HL-60 (cell line): ENCODE measurements at regions not wholly inside any gene's neighbourhood (a gene's known extent, or its start where the extent isn't known, plus 50 kb on each side); places are given as distances from the start of the nearest gene placed in this dataset.
A peak's percentile ranks its signal among the peaks of the same experiment; 100 is the strongest.

Source experiments
- DNase-seq, 2 experiments: peaks; one replicate each; pipeline ENCODE4 v3.0.0-alpha.2; 2010 to 2020; ENCODE audit warnings: low read depth in 1 of 2, low spot score in 1 of 2
- H3K27ac ChIP-seq: fragments of 250-450 bp; sonication (Bioruptor Pico); replicated peaks from 2 replicates; pipeline ENCODE4 v1.5.1; 2020; ENCODE audit warnings: mild to moderate bottlenecking, moderate library complexity
- H3K27me3 ChIP-seq: fragments of 250-450 bp; sonication (Bioruptor Pico); 2 replicates; pipeline ENCODE4 v1.5.1; 2021; ENCODE audit warnings: mild to moderate bottlenecking, moderate library complexity; ENCODE audit not compliant: insufficient read depth, poor library complexity, severe bottlenecking
- H3K4me3 ChIP-seq: replicated peaks from 2 replicates; pipeline ENCODE4 v1.5.1; 2011; ENCODE audit warnings: mild to moderate bottlenecking, control low read depth, low read length; ENCODE audit not compliant: insufficient read depth
- GABPA ChIP-seq: IDR thresholded peaks from 2 replicates; pipeline ENCODE4 v1.6.1; 2012; ENCODE audit warnings: low read depth
- POLR2AphosphoS5 ChIP-seq: IDR thresholded peaks from 2 replicates; pipeline ENCODE4 v1.6.1; 2012; ENCODE audit warnings: low read depth
- SPI1 ChIP-seq: IDR thresholded peaks from 2 replicates; pipeline ENCODE4 v1.6.1; 2012; ENCODE audit warnings: low read depth, mild to moderate bottlenecking, borderline replicate concordance
- TF ChIP-seq, protein P1 (sequence below): IDR thresholded peaks from 2 replicates; pipeline ENCODE4 v1.6.1; 2012; ENCODE audit warnings: low read depth; ENCODE audit not compliant: insufficient replicate concordance
- TF ChIP-seq, protein P2 (sequence below): IDR thresholded peaks from one replicate; pipeline ENCODE4 v1.5.1; 2011; ENCODE audit warnings: low read length, control low read depth, inconsistent platforms; ENCODE audit not compliant: insufficient read depth

DNA sequence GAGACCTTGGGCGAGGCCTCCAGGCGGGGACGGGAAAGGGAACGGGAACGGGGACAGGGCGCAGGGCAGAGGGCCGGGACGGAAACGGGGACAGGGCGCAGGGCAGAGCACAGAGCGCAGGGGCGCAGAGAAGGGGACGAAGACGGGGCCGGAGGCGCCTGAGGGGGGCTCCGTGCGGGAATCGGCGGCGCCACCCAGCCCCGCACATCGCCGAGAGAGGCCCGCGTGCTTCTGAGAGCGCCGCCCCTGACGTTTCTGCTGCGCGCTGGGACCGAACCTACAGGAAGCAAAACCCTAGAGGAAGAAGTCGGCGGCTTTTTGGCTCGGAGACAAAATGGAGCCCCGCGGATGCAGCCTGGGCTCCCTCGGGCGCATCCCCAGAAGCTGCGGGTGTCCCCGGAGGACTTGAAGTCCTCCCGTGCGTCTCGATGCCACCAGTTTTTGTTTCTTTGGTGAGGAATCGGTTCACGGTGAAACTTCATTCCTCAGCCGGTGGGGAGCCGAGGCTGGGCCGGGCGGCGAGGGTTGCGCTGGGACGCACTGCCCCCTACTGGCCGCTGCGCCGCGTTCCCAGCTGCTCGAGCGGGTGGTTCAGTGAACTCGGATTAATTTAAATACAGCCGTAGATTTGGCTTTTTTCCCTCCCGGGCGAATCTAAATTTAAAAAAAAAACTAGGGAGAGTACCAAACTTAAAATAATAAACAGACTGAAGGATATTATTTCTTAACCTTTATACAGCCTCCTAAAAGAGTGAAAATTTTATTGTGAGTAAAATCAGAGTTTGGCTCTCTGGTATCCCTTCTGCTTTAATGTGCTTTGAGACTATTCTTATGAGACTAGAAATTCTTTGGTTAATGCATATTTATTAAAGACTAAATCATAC lies 350.0 kb upstream of the ARGLU1 start:
- Histone ChIP-seq H3K27me3 (peaks cover 14% of the 10 kb centered on the region), H3K27ac (peak overlapping the region; percentile 28), H3K4me3 (peak overlapping the region; percentile 55)
- DNase-seq = peak; percentile 23 to 65
- TF ChIP-seq, protein P1, sequence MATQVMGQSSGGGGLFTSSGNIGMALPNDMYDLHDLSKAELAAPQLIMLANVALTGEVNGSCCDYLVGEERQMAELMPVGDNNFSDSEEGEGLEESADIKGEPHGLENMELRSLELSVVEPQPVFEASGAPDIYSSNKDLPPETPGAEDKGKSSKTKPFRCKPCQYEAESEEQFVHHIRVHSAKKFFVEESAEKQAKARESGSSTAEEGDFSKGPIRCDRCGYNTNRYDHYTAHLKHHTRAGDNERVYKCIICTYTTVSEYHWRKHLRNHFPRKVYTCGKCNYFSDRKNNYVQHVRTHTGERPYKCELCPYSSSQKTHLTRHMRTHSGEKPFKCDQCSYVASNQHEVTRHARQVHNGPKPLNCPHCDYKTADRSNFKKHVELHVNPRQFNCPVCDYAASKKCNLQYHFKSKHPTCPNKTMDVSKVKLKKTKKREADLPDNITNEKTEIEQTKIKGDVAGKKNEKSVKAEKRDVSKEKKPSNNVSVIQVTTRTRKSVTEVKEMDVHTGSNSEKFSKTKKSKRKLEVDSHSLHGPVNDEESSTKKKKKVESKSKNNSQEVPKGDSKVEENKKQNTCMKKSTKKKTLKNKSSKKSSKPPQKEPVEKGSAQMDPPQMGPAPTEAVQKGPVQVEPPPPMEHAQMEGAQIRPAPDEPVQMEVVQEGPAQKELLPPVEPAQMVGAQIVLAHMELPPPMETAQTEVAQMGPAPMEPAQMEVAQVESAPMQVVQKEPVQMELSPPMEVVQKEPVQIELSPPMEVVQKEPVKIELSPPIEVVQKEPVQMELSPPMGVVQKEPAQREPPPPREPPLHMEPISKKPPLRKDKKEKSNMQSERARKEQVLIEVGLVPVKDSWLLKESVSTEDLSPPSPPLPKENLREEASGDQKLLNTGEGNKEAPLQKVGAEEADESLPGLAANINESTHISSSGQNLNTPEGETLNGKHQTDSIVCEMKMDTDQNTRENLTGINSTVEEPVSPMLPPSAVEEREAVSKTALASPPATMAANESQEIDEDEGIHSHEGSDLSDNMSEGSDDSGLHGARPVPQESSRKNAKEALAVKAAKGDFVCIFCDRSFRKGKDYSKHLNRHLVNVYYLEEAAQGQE = no peak
- TF ChIP-seq SPI1 = no peak
- TF ChIP-seq GABPA = 0 out of 2 replicates have a peak, but pooled peaks have one; percentile 14
- TF ChIP-seq, protein P2, sequence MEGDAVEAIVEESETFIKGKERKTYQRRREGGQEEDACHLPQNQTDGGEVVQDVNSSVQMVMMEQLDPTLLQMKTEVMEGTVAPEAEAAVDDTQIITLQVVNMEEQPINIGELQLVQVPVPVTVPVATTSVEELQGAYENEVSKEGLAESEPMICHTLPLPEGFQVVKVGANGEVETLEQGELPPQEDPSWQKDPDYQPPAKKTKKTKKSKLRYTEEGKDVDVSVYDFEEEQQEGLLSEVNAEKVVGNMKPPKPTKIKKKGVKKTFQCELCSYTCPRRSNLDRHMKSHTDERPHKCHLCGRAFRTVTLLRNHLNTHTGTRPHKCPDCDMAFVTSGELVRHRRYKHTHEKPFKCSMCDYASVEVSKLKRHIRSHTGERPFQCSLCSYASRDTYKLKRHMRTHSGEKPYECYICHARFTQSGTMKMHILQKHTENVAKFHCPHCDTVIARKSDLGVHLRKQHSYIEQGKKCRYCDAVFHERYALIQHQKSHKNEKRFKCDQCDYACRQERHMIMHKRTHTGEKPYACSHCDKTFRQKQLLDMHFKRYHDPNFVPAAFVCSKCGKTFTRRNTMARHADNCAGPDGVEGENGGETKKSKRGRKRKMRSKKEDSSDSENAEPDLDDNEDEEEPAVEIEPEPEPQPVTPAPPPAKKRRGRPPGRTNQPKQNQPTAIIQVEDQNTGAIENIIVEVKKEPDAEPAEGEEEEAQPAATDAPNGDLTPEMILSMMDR = peak; percentile 66
- no peak for TF ChIP-seq POLR2AphosphoS5

DNA sequence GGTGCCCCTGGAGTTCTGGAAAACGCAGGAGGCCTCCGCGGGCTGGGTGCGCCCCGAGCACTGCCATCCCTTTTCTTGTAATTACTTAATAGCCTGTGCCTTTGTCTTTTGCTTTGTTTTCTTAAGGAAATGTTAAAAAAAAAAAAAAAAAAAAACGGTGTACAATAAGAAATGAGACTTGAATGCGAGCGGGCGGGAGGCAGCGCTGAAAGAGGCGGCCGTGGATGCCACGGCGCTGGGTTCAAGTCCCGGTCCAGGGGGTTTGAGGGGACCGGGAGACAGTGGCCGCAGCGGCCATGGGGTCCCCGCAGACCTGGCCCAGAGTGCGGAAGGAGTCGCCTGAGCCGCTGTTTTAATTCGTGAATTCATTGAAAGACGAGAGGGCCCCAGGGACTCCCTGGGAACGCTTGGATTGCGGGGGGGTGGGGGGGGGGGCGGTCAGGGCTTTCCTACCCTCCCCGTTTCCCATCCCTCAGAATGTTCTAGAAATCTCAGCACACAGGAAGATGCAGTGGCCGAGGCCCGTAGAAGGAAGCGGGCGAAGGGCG lies 349.2 kb upstream of the ARGLU1 start:
- TF ChIP-seq POLR2AphosphoS5 = no peak
- no peak for TF ChIP-seq SPI1
- TF ChIP-seq, protein P2 = no peak
- no peak for TF ChIP-seq GABPA
- TF ChIP-seq, protein P1 = no peak
- H3K27me3 ChIP-seq = peaks cover 14% of the 10 kb centered on the region
- no peak for DNase-seq
- no peak overlapping the region for H3K27ac ChIP-seq
- peak overlapping the region; percentile 55; the same call in 1 of the 2 replicates for H3K4me3 ChIP-seq

DNA sequence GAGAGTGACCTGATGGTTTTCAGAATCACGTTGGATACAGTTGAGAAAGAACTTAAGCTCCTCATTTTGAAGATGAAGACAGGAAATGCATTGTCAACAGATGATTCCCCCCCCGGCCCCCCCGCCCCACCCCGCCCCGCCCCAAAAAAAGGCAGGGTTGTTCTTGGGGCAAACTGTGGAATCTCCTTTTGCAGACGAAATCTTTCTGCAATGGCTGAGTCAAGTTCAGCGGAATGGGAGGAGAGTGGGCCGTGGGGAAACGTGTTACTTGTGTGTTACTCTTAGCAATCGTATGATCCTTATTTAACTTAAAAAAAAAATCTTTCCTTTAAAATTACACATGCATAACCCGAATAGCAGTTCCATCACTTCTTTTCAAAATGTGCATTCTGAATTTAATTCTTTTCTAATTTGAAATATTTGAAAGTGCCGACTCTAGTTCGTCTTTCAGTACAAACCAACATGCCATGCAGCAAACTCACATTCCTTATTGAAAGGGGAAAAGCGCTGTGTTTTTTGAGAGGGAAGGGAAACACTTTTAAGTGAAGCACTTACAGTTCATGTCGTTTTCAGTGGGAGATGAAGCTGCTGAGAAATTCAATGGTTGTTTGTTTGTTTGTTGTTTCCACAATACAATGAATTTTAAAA lies 348.5 kb upstream of the ARGLU1 start:
- no peak overlapping the region for H3K27ac ChIP-seq
- TF ChIP-seq, protein P2 = no peak
- TF ChIP-seq SPI1 = no peak
- no peak for TF ChIP-seq GABPA
- TF ChIP-seq POLR2AphosphoS5 = no peak
- TF ChIP-seq, protein P1 = no peak
- DNase-seq = no peak
- H3K4me3 ChIP-seq = no peak overlapping the region
- peaks cover 14% of the 10 kb centered on the region for H3K27me3 ChIP-seq
